HepG2 (cell line): ENCODE measurements at regions not wholly inside any gene's neighbourhood (a gene's known extent, or its start where the extent isn't known, plus 50 kb on each side); places are given as distances from the start of the nearest gene placed in this dataset.

Experiments
- ATAC-seq: fragments of 200-7000 bp; cut with Tn5 transposase; 3 replicates; pipeline ENCODE4 v1.9.1; 2020; ENCODE audit warnings: mild to moderate bottlenecking, moderate library complexity
- BruUV-seq: library from RNA; stranded (reverse); fragments of 400-500 nt; replicated peaks from 2 replicates; lab custom pipeline; 2021; lab: Mats Ljungman, UMichigan
- CTCF ChIA-PET: fragments of 300-600 bp; formaldehyde crosslinking; extraction: SDS; loops from one replicate; lab custom pipeline; 2021; ENCODE audit warnings: low total read pairs, inconsistent platforms, low intra/inter-chr PET ratio; lab: Yijun Ruan, JAX
- POLR2A ChIA-PET: fragments of 350-600 bp; sonication (Branson Sonifier 250); formaldehyde crosslinking; loops from one replicate; lab custom pipeline; 2020; ENCODE audit warnings: antibody characterized with exemption, inconsistent platforms; lab: Yijun Ruan, JAX
- DNase-seq: peaks from one replicate; pipeline ENCODE4 v3.0.0-alpha.2; 2015; ENCODE audit warnings: low spot score
- FAIRE-seq: peaks from 3 replicates; lab custom pipeline; 2011; peaks lifted over from hg19 to GRCh38; lab: Jason Lieb, UNC
- H2AFZ ChIP-seq: one replicate; pipeline ENCODE4 v1.6.1; 2011; ENCODE audit warnings: low read length, inconsistent platforms
- H3K27ac ChIP-seq: fragments of 300-600 bp; 3 replicates; pipeline ENCODE4 v1.8.0; 2011; ENCODE audit warnings: mixed run types, mild to moderate bottlenecking, mixed read lengths, low read length, inconsistent platforms; ENCODE audit not compliant: insufficient read depth; ENCODE audit errors: extremely low read length
- H3K27me3 ChIP-seq, 2 experiments: fragments of 200-600 bp in 1 of 2; 2 replicates in 1 of 2; 3 replicates in 1 of 2; pipeline versions ENCODE4 v1.6.0 to v1.8.0; 2011; ENCODE audit warnings: low read length in 2 of 2, mild to moderate bottlenecking in 2 of 2, moderate library complexity in 2 of 2, inconsistent platforms in 1 of 2; ENCODE audit not compliant: insufficient read depth in 2 of 2, control insufficient read depth in 1 of 2
- H3K36me3 ChIP-seq, 2 experiments: fragments of 200-600 bp in 1 of 2; replicated peaks in 1 of 2; 2 replicates in 1 of 2; 3 replicates in 1 of 2; pipeline versions ENCODE4 v1.5.1 to v1.8.0; 2011; ENCODE audit warnings: low read length in 2 of 2, inconsistent platforms in 1 of 2; ENCODE audit not compliant: insufficient read depth in 2 of 2, control insufficient read depth in 1 of 2
- H3K4me1 ChIP-seq: 2 replicates; pipeline ENCODE4 v1.5.1; 2012; ENCODE audit warnings: low read length, inconsistent platforms; ENCODE audit not compliant: insufficient read depth
- H3K4me2 ChIP-seq: 2 replicates; pipeline ENCODE4 v1.6.0; 2011; ENCODE audit warnings: low read depth, low read length, inconsistent platforms
- H3K4me3 ChIP-seq, 3 experiments: fragments of 200-600 bp in 1 of 3; sonication (generic), shearing (Covaris generic) in 1 of 3; replicated peaks in 1 of 3; 2 replicates each; pipeline ENCODE4 v1.5.1; 2011 to 2016; ENCODE audit warnings: low read length in 3 of 3, inconsistent platforms in 2 of 3, low read depth in 2 of 3, mild to moderate bottlenecking in 2 of 3, control low read depth in 1 of 3, mixed read lengths in 1 of 3; ENCODE audit not compliant: insufficient read depth in 1 of 3
- H3K79me2 ChIP-seq: one replicate; pipeline ENCODE4 v1.6.1; 2011; ENCODE audit warnings: low read length, inconsistent platforms; ENCODE audit not compliant: insufficient read depth
- H3K9ac ChIP-seq: 2 replicates; pipeline ENCODE4 v1.6.0; 2011; ENCODE audit warnings: mild to moderate bottlenecking, low read depth, low read length, inconsistent platforms; ENCODE audit not compliant: insufficient read depth
- H3K9me3 ChIP-seq: 2 replicates; pipeline ENCODE4 v1.5.1; 2012; ENCODE audit warnings: mild to moderate bottlenecking, low read length
- H4K20me1 ChIP-seq: 2 replicates; pipeline ENCODE4 v1.6.0; 2011; ENCODE audit warnings: inconsistent platforms, mild to moderate bottlenecking, low read length, moderate library complexity; ENCODE audit not compliant: insufficient read depth
- ELF4 ChIP-seq: sonication (generic); formaldehyde crosslinking; IDR thresholded peaks from 2 replicates; pipeline ENCODE4 v1.5.0; 2020; ENCODE audit warnings: missing genetic modification reagents, mild to moderate bottlenecking, moderate library complexity, borderline replicate concordance
- MNT ChIP-seq: fragments of 450-650 bp; IDR thresholded peaks from 2 replicates; pipeline ENCODE4 v1.6.1; 2016
- MZF1 ChIP-seq: sonication (generic); formaldehyde crosslinking; IDR thresholded peaks from 2 replicates; pipeline ENCODE4 v1.8.1; 2023; ENCODE audit warnings: mild to moderate bottlenecking, missing genetic modification reagents, borderline replicate concordance
- NRL ChIP-seq: sonication (generic); formaldehyde crosslinking; IDR thresholded peaks from 2 replicates; pipeline ENCODE4 v1.5.0; 2020; ENCODE audit warnings: missing genetic modification reagents, mild to moderate bottlenecking, moderate library complexity, borderline replicate concordance
- SIN3A ChIP-seq: IDR thresholded peaks from 2 replicates; pipeline ENCODE4 v1.6.1; 2011; ENCODE audit warnings: low read depth, mild to moderate bottlenecking, control low read depth, low read length, borderline replicate concordance
- SOX5 ChIP-seq: IDR thresholded peaks from 2 replicates; pipeline ENCODE4 v1.6.1; 2016; ENCODE audit warnings: borderline replicate concordance
- ZBTB7A ChIP-seq: sonication (generic); formaldehyde crosslinking; IDR thresholded peaks from 2 replicates; pipeline ENCODE4 v1.8.0; 2022; ENCODE audit warnings: mild to moderate bottlenecking, missing genetic modification reagents
- ZFAT ChIP-seq: sonication (generic); formaldehyde crosslinking; conservative IDR thresholded peaks from 2 replicates; pipeline ENCODE4 v1.8.1; 2023; ENCODE audit warnings: missing genetic modification reagents, inconsistent platforms
- ZNF121 ChIP-seq: sonication (generic); formaldehyde crosslinking; IDR thresholded peaks from 2 replicates; pipeline ENCODE4 v1.5.0; 2020; ENCODE audit warnings: mild to moderate bottlenecking, missing genetic modification reagents
- ZNF256 ChIP-seq: sonication (generic); formaldehyde crosslinking; conservative IDR thresholded peaks from 2 replicates; pipeline ENCODE4 v1.4.0; 2020; ENCODE audit warnings: missing genetic modification reagents
- ZNF318 ChIP-seq: sonication (generic); formaldehyde crosslinking; IDR thresholded peaks from 2 replicates; pipeline ENCODE4 v1.4.0; 2020; ENCODE audit warnings: mild to moderate bottlenecking, missing genetic modification reagents
- ZNF768 ChIP-seq: sonication (generic); formaldehyde crosslinking; IDR thresholded peaks from 2 replicates; pipeline ENCODE4 v1.4.0; 2020; ENCODE audit warnings: missing genetic modification reagents
- WGBS: methylation state at CpG from one replicate; pipeline ENCODE4 v1.1.6; 2017; ENCODE audit warnings: low lambda C conversion rate; 5-methylcytosine and 5-hydroxymethylcytosine counted together
- in situ Hi-C: cut with HindIII; loops from 2 replicates; pipeline ENCODE4 v1.10.0; 2017; ENCODE audit warnings: low pct_unique_long_range_greater_than_20kb; ENCODE audit not compliant: extremely low pct_ligation_motif_present
- intact Hi-C: fragments of 100-400 bp; cut with micrococcal nuclease; formaldehyde crosslinking; loops from one replicate; pipeline ENCODE4 v1.10.0; 2022; ENCODE audit not compliant: unreplicated experiment

- TF ChIP-seq MZF1 (CRISPR knock-in tag), result no peak
These were observed 72.0 kb upstream of the DBX2 start (continued) for GRCh38 chr12:45122768-45123380.

GRCh38 chr12:45124485-45125155, 73.7 kb upstream of the DBX2 start:
- ChIA-PET POLR2A (no interaction called here), CTCF (no interaction called here)
- no peaks in the 10 kb centered on the region for H3K9me3 ChIP-seq
- 16% methylated on average over 3 of the region's 3 CpGs for WGBS
- no peak overlapping the region for H3K9ac ChIP-seq
- no peak overlapping the region for H2AFZ ChIP-seq
- no peaks in the 10 kb centered on the region for H3K4me1 ChIP-seq
- no peaks in the 10 kb centered on the region for H3K36me3 ChIP-seq
- no peak overlapping the region for H3K27ac ChIP-seq
- in situ Hi-C loops, result no loop called here
- no peak for FAIRE-seq
- H3K27me3 ChIP-seq, result 0 out of 5 replicates have a peak, but pooled peaks cover 0 to 1% of the 10 kb centered on the region in 2 experiments
- H3K4me3 ChIP-seq, result no peak overlapping the region
- no peak for ATAC-seq
- BruUV-seq, result no TSS peak
- H4K20me1 ChIP-seq, result no peaks in the 10 kb centered on the region
- H3K4me2 ChIP-seq, result no peak overlapping the region
- H3K79me2 ChIP-seq, result no peaks in the 10 kb centered on the region
- no peak for DNase-seq
- intact Hi-C loops, result no loop called here
- TF ChIP-seq SIN3A (no peak), ZBTB7A (no peak), ELF4 (CRISPR knock-in tag) (no peak), ZNF768 (CRISPR knock-in tag) (no peak), ZFAT (CRISPR knock-in tag) (no peak), MNT (no peak), ZNF121 (no peak), ZNF256 (CRISPR knock-in tag) (no peak), SOX5 (CRISPR knock-in tag) (no peak), ZNF318 (no peak), NRL (CRISPR knock-in tag) (no peak)
